Stromal cell of bone marrow (primary cell): ENCODE measurements at regions not wholly inside any gene's neighbourhood (a gene's known extent, or its start where the extent isn't known, plus 50 kb on each side); places are given as distances from the start of the nearest gene placed in this dataset.
A peak's percentile ranks its signal among the peaks of the same experiment; 100 is the strongest.

Experiments used
- DNase-seq: peaks from one replicate; pipeline ENCODE4 v3.0.0-alpha.2; 2012; ENCODE audit warnings: low read depth

DNA sequence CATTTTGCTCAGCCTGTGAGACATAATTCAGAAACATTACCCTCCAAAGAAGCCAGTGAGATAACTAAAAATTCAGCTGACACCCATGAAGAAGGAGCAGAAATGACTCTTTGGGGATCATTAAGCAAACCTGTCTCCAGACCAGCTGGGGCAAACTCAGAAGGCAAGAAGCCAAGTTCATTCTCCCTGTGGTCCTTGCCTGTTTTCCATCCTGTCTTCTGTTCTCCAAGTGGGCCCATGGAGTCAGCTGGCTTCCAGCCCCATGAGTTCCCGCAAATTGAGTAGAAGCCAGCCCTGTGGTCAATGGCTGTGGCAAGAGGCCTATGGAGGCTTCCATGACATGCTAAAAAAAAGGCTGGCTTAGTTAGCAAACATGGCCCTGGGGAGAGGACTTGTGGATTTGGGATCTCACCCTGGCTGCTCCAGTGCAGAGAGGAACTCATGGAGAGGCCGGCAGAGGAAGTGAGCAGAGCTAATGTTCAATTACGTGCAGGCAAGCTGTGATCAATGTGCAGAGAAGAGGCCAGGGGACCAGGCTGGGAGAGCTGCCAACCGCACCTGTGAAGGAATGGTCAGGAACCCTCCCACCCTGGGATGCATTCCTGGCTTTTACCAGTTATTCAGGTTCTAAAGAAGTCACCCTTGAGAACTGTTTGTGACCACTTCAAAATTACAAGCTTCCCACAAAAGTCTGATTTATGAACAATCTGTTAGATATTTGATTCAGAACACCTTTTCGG, 229.1 kb downstream of the TSHZ3 start:
- DNase-seq = peak; percentile 70

DNA sequence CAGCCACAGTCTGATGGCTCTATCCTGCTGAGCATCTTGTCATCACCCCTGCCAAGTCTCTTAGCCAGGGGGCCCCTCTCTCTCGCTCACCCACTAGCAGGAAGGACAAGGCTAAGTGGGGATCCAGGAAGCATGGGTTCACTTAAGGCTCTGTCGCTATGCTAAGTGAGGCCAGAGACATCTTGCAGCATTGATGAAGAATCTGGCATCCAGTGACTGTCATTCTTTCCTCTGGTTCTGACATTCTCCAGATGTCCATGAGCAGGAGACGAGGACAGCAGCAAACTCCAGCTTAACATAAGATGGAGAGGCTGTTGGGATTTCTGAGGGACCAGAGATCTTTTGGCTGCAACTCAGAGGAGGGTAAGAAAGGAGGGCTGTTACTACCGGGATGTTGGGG, 230.2 kb downstream of the TSHZ3 start:
- DNase-seq = no peak

DNA sequence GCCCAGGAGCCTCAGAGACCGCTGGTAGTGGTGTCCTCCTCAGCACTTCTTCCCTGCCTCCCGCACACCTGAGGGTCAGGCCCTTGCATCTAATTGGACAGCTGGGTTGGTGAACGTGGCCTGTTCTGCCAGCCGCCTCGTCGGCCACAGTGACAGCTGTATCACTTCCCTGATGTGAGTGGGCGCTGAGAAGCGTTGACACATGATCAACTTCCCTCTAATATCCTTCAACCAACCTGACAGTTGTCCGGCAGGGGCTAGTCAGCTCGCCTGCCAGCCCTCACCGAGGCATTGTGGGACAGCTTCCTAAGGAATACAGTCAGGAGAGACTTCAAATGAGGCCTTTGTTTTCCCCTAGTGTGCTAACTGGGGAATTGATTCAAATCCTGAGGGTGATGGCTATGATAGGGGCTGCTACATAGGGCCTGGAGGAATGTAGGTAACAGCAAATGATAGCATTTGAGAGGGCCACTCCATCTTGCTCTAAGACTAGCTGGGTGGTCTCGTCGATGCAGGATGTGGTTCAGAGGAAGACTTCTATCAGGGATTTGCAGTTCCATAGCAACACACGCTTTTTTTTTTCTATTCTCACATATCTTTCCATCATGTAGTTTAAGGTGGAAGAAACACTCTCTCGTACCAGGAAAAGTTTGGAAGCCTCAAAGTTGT, 230.8 kb downstream of the TSHZ3 start:
- DNase-seq = no peak

DNA sequence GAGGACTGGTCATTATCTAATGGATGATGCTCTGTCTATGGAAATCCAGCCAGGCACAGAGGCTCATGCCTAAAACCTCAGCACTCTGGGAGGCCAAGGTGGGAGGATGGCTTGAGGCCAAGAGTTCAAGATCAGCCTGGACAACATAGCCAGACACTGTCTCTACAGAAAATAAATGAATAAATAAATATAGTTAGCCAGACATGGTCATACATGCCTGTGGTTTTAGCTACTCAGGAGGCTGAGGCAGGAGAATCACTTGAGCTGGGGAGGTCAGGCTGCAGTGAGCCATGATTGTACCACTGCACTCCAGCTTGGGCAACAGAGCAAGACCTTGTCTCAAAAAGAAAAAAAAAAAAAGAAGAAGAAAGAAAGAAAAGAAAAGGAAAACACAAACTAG, 234.7 kb downstream of the TSHZ3 start:
- no peak for DNase-seq

DNA sequence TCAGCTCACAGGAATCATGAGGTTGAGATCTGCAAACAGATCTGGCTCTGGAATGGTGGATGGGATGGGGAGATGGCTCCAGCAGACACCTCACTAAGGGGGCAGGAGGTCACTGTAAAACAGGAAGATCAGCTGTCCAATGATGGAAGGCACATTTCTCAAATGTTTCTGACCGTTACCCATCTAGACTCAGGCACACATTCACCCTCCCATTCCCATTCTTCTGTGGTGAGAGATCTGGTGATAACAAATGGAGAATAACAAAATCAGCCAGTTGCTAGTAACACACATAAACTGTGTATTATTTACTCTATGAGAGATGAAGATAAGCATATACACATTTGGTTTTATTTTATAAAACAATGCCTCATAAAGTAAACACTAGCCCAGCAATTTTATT, 235.9 kb downstream of the TSHZ3 start:
- no peak for DNase-seq

DNA sequence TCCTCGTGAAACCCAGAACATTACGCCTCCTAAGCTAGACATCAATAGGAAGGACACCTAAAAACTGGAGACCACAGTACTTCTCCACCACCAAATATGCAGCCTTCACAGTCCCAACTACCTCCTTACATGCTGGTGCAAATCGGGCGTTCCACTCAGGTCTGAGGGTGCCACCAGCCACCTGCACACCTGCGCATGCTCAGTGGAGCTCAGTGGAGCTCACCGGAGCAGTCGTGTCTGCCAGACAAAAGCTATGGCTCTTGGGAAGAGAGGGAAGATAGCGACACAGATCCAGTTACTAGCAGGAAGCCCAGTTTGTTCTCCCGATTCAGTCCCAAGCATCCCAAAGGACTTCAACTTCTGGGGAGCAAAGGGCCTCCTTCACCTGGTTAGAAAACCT, 237.1 kb downstream of the TSHZ3 start:
- no peak for DNase-seq

DNA sequence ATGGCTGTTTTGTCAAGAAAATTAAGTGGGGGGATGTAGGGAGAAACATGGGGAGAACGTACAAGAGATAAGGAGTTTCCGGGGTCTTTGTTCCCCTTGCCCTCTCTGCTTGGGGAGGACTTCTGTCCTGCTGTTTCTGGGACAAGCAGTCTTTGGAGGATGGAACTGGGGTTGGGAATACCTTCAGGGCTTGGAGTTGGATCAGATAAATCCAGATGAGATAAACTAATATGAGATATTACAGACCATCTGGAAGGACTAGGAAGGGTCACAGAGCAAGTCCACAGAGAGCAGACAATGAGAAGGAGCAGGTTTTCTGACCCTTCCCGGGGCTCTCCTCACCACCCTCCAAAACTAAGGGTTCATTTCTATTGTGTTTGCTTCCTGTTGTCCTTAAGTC, 237.5 kb downstream of the TSHZ3 start:
- DNase-seq = no peak

DNA sequence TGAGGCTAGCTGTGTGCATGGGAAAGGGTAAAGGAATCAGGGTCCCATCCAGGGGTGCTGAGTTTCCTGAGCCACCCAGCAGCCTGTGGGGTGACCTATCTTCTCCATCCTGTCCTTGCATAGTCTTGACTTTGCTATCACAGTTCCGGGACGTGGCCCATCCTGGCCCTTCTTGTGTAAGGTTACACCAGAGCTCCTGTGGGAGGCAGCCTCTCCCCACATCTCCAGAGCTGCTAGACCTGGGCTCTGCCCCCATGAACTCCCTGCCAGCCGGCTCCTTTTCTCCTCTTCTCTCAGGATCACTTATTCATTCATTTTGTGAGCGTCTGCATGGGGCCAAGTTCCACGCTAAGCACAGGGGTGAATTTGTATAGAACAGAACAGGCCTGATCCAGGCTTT, 238.9 kb downstream of the TSHZ3 start:
- DNase-seq = peak; percentile 36

DNA sequence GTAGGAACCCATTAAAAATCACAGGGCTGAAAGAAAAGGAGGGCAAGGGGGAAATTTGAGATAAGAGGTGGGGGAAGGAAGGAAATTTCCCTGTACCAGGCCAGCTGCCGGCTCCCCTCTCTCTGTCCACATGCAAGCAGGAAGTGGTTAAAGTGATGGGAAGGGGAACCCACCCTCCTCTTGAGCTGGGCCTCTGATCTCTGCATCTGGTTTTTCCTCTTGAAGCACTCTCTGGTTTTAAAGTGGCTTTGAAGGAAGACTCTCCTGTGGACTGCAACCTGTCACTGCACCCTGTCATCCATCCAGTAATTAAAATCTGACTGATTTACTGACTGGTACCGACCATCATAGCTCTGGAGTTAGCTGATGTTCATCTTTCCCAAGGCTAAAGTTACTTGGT, 239.6 kb downstream of the TSHZ3 start:
- no peak for DNase-seq

DNA sequence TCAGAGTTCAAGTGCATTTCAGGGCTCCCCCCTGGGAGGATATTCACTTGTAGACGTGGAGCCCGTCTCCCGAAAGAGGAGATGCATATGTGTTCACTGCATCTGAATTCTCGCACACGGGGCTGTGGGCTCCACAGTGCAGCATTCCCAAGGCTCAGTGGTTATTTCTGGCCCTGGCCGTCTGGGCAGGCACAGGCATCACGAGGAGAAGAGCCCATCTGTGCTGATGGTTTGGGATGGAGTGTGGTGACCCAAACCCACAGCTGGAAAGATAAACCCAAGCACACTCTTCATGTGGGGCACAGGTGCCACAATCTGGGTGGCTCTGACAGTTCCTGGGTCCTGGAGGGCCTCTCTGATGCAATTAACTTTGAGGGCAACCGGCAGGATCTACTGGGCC, 242.1 kb downstream of the TSHZ3 start:
- DNase-seq = no peak

DNA sequence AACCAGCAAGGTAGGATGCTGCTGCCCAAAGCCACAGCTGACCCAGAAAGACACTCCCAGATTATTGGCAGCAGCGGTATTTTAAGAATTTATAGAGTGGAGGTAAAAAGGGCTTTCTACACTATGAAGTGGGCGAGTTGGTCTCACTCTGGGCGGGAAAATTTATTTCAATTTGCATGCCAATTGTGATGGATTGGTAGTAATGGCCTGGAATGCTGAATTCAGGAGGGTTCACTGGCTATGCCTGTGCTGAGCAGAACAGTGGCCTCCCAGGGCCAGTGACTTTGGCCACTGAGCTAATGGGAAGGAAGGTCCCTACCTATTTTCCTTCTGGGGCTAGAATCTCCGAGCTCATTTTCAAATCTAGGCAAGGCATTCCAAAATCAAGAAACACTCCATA, 243.5 kb downstream of the TSHZ3 start:
- DNase-seq = no peak

DNA sequence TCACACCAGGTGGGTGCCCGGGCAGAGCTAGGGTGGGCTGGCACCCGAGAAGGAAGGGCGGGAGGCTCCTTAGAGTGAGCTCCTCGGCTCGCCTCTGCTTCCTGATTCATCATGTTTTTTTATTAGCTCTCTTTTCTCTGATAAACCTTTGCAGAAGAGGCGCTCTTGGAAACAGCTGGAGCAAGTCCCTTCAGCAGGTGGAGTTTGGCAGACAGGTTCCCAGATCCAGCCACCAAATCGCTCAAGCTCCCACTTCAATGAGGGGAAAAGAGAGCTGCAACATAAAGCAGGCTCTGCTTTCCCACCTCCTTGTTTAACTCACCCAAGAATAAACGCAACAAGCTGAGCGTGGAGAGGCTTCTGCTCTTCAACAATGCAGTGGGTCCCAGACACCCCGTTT, 244.8 kb downstream of the TSHZ3 start:
- no peak for DNase-seq

DNA sequence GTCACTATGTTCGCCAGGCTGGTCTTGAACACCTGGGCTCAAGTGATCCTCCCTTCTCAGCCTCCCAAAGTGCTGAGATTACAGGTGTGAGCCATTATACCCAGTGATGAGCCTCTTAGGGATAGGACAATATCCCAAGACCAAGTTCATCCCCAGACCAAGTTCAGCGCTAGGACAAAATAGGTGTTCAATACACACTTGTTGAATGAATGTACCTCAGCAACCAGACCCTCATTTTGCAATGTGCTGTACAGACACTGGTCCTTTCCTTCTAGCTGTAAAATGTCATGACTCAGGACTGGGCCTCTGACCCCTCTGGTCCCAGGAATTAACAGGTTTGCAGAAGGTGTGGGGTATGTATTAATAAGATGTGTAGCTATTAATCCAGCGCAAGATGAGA, 246.0 kb downstream of the TSHZ3 start:
- no peak for DNase-seq

DNA sequence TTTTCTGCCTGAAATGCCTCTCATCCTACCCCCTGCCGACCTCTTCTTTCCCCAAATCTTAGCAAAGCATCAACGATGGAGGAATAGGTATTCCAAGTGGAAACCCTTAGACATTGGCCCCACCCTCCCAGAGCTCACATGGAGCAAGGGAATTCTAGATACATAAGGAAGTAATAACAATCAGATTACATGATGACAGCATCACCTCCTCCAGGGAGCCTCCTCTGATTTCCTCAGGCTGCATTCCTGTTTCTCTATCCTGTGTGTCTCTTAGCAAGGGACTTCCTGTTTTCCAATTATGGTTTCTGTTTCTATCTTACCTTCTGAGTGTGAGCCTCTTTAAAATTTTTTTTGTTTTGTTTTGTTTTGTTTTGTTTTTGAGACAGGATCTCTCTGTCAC, 246.6 kb downstream of the TSHZ3 start:
- no peak for DNase-seq

DNA sequence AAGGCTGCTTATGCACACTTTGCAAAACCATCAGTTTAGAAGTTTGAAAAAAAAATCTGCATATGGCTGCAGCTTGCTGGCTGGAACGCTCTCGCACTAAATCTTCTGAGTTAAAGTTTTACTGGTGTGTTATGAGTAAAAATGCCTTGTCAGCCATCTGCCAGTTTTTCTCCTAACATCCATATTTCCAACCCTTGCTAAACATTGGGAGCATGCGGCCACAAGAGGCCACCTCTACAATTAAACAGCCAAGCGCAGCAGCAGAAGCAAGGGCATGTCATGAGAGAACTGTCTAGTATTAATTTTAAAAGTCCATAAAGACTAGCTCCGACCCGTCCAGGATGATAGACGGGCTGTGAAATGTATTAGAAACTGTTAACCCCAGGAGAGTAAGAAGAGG, 248.3 kb downstream of the TSHZ3 start:
- DNase-seq = no peak

DNA sequence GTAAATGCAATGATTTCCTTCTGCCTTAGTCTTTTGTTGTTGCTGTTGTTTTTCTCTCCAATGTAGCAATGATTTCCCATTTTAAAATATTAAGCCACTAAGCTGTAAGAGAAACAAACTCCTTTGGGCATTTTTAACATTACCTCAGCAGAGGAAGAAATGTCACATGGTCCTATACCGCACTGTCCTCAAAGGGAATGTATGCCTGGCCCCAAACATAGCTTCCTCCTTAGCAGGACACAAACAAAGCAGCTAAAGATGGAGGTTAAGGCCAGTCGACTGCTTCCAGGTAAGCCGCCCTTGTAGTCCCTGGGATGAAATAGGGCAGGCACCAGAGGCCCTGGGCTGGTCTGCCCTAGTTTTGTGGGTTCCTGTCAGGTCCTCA, 249.0 kb downstream of the TSHZ3 start:
- no peak for DNase-seq

DNA sequence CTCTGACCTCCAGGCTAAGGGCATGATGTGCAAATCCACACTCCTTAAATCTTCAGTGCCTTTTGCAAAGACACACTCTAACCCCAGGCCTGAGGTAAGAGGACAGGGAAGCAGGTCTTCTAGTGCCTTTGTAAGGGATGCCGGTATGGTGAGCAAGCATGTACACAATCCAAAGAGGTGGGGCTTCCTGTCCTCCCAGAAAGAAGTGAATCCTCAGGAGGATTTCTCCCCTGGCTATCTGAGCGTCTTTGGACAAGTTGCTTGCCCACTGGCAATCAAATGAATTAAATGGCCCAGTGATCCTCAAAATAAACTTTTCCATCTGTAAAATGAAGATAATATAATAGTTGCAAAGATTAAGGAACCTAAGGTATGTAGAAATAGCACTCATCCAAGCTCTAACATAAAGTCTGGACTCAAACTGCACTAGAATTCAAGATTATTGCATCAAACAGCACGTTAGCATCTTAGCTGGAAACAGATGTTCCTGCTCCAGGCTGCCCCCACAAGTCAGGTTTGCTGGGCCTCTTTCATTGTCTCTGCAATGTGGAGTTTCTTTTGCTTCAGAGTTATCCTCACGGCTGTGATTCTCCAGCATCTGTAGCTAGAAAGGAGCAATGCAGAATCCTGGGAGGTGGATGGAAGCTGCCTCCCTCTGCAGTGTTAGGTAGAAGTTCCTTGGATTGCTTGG, 249.6 kb downstream of the TSHZ3 start:
- no peak for DNase-seq

DNA sequence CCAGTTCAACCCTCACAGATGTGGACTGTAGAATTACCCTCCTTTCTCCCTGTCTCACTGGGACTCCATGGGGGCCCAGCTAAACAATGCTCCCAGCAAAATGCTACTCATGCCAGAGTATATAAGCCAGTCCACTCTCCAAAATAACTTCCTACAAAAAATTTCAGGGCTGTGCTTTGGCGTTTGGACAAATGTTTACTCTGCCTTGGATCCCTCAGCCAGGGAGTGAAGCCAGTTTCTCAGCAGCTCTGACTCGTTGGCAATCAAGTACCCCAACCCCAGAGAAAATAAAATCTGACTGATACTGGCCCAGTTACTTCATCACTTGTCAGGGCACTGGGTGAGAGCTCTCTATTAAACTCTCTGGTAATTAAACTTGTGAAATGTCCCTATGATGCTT, 250.4 kb downstream of the TSHZ3 start:
- no peak for DNase-seq

DNA sequence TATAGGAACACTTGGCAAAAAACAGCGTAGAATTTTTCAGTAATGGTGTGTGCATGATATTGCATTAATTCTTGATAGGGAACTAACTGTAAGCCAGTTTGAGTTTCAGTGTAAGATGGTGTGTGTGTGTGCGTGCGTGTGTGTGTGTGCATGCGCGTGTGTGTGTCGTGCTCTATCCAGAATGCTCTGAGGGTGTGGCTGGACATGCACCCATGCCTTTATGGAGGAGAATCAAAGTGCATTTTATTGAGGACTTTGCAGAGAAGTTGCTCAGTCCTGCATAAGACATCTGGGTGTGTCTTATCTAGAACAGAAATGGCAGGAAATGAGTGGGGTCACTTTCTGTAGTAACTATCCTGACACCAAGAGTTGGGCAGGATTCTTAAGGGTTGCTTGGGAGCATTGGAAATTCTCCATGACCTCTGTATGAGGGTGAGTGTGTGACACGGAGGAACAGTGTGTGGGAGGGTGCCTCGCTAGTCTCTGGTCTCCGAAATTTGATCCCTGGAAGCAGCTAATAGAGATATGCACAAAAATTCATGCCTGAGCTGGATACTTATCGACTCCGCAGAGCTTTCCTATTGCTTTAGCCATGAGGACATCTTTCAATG, 252.2 kb downstream of the TSHZ3 start:
- no peak for DNase-seq

DNA sequence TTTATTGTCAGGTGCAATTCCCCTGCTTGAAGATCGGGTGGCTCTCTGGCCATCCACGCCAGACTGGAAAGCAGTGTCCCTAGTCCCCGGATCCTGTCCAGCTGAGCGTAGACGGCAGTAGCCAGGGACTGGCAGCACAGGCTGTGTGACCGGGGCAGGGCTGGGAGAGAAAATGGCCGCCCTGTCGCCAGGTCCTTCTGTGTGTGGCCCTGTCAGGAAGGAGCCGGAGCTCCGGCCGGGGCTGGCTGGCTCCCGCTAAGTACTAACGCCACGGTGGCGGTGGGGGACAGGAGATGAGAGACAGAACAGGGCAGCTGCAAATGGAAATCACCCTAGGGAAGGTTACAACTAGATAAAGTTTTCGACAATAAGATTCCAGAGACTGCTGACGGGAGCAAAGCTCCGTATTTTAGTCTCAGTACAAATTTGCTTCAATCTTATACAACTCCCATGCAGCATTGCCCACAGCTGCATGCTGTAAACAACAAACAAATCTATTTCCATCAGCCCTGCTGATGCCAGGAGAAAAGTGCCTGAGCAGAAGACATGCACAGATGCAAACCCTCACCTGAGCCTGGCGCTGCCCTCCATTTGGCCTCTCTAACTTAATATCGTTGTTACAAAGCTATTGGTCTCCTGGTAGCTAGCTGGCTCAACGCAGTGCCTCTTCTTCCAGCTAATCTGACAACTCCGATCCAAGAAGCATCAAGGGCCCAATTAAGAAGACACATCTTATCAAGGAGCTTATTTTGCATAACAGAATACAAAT, 253.0 kb downstream of the TSHZ3 start:
- no peak for DNase-seq

DNA sequence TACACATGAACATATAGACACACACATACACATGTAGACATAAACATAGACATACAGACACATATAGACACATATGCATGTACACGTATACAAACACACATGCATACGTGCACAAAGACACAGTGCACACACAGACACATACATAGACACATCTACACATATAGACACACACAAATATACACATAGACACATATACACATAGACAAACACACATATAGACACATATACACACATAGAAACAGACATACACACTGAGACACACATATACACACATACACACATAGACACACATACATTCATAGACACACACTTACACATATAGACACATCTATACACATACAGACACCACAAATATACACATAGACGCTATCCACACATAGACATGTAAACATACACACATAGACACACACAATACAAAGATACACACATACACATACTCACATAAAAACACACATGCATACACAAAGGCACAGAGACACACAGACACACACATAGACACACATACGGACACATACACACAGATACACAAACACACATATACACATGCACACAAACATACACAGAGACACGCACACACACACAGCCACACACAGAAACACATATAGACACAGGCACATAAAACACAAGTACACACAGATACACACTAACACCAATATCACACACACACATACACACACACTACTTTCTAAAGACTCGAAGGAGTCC, 254.0 kb downstream of the TSHZ3 start:
- DNase-seq = no peak

DNA sequence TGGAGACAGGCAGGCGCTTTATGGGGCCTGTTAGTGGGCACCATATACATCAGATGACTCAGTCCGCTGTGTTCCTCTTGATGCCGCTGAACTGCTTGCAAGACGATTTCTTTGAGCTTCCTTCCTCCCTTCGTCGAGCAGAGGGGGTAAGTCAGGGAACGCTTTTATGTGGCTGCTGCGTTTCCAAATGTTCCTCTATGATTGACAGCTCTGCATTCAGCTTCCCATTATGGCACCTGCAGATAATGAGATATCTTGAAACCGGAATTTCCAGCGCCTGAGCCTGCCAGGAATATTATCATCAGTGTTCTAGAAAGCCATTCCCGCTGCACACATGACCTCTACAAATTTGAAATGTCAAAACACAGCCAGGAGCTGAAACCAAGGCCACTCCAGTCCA, 257.0 kb downstream of the TSHZ3 start:
- DNase-seq = no peak
